GM12878 (cell line): ENCODE measurements at regions not wholly inside any gene's neighbourhood (a gene's known extent, or its start where the extent isn't known, plus 50 kb on each side); places are given as distances from the start of the nearest gene placed in this dataset.

Source experiments
- ATAC-seq: fragments of 200-7000 bp; cut with Tn5 transposase; 3 replicates; pipeline ENCODE4 v1.9.1; 2020; ENCODE audit warnings: mild to moderate bottlenecking, moderate library complexity
- BruUV-seq: library from RNA; stranded (reverse); fragments of 400-500 nt; replicated peaks from 2 replicates; lab custom pipeline; 2021; lab: Mats Ljungman, UMichigan
- CTCF ChIA-PET: fragments of 300-600 bp; sonication (Branson Sonifier 250); formaldehyde crosslinking; extraction: SDS; loops from one replicate; lab custom pipeline; 2021; ENCODE audit warnings: inconsistent platforms; lab: Yijun Ruan, JAX
- POLR2A ChIA-PET: fragments of 350-600 bp; formaldehyde crosslinking; extraction: SDS; loops from one replicate; lab custom pipeline; 2021; ENCODE audit warnings: inconsistent platforms; lab: Charles Lee
- RAD21 ChIA-PET: fragments of 300-600 bp; sonication (Branson Sonifier 250); formaldehyde crosslinking; loops from one replicate; lab custom pipeline; 2023; ENCODE audit warnings: antibody characterized with exemption; ENCODE audit not compliant: unreplicated experiment; lab: Charles Lee
- SMC1A ChIA-PET: fragments of 300-600 bp; sonication (Branson Sonifier 250); formaldehyde crosslinking; loops from one replicate; lab custom pipeline; 2023; ENCODE audit not compliant: unreplicated experiment, uncharacterized antibody; lab: Charles Lee
- DNase-seq: peaks from one replicate; pipeline ENCODE4 v3.0.0-alpha.2; 2011; ENCODE audit warnings: low read depth, low spot score
- FAIRE-seq: peaks from 3 replicates; lab custom pipeline; 2011; peaks lifted over from hg19 to GRCh38; lab: Jason Lieb, UNC
- H2AFZ ChIP-seq: 2 replicates; pipeline ENCODE4 v1.6.0; 2011; ENCODE audit warnings: low read depth, low read length, control low read depth; ENCODE audit not compliant: control insufficient read depth
- H3K27ac ChIP-seq: 2 replicates; pipeline ENCODE4 v1.5.1; 2011; ENCODE audit warnings: control low read depth; ENCODE audit not compliant: control insufficient read depth, insufficient read depth
- H3K27me3 ChIP-seq, 2 experiments: replicated peaks in 1 of 2; 2 replicates each; pipeline versions ENCODE4 v1.6.0 to v1.6.1; 2011; ENCODE audit warnings: low read length in 1 of 2; ENCODE audit not compliant: control insufficient read depth in 2 of 2, insufficient read depth in 2 of 2
- H3K36me3 ChIP-seq, 2 experiments: 2 replicates each; pipeline ENCODE4 v1.5.1; 2011; ENCODE audit warnings: low read length in 1 of 2; ENCODE audit not compliant: control insufficient read depth in 2 of 2, insufficient read depth in 2 of 2
- H3K4me1 ChIP-seq: 2 replicates; pipeline ENCODE4 v1.6.1; 2011; ENCODE audit warnings: mild to moderate bottlenecking, low read length, moderate library complexity, mixed read lengths; ENCODE audit not compliant: control insufficient read depth, insufficient read depth
- H3K4me2 ChIP-seq: 2 replicates; pipeline ENCODE4 v1.6.0; 2011; ENCODE audit warnings: control low read depth; ENCODE audit not compliant: control insufficient read depth, insufficient read depth
- H3K4me3 ChIP-seq: fragments of 200-600 bp; sonication (generic); 2 replicates; pipeline ENCODE4 v1.5.1; 2016
- H3K79me2 ChIP-seq: 2 replicates; pipeline ENCODE4 v1.6.0; 2011; ENCODE audit warnings: low read length; ENCODE audit not compliant: control insufficient read depth, insufficient read depth
- H3K9ac ChIP-seq: 2 replicates; pipeline ENCODE4 v1.8.0; 2011; ENCODE audit warnings: low read length, control low read depth, mixed read lengths; ENCODE audit not compliant: control insufficient read depth, insufficient read depth
- H3K9me3 ChIP-seq: replicated peaks from 3 replicates; pipeline ENCODE4 v1.5.1; 2011; ENCODE audit warnings: mild to moderate bottlenecking, low read length; ENCODE audit not compliant: control insufficient read depth, insufficient read depth
- H4K20me1 ChIP-seq: 2 replicates; pipeline ENCODE4 v1.6.0; 2011; ENCODE audit not compliant: control insufficient read depth, insufficient read depth
- CBX3 ChIP-seq: fragments of 200-600 bp; sonication (generic); IDR thresholded peaks from 2 replicates; pipeline ENCODE4 v1.6.1; 2016; ENCODE audit warnings: low read depth, borderline replicate concordance
- ETV6 ChIP-seq, 2 experiments: fragments of 450-650 bp in 1 of 2; IDR thresholded peaks in 1 of 2; conservative IDR thresholded peaks in 1 of 2; 2 replicates each; pipeline ENCODE4 v1.6.1; 2014; ENCODE audit warnings: antibody characterized with exemption in 1 of 2, borderline replicate concordance in 1 of 2, low read depth in 1 of 2, mild to moderate bottlenecking in 1 of 2, moderate library complexity in 1 of 2
- MYB ChIP-seq: fragments of 150-350 bp; IDR thresholded peaks from 2 replicates; pipeline ENCODE4 v1.6.1; 2014; ENCODE audit warnings: mild to moderate bottlenecking, low read depth, low read length, borderline replicate concordance
- MYC ChIP-seq: IDR thresholded peaks from 2 replicates; pipeline ENCODE4 v1.6.1; 2011; ENCODE audit warnings: mild to moderate bottlenecking, low read length, moderate library complexity, inconsistent platforms; ENCODE audit not compliant: insufficient read depth, insufficient replicate concordance, insufficient read length, severe bottlenecking
- RELB ChIP-seq: fragments of 450-650 bp; IDR thresholded peaks from 2 replicates; pipeline ENCODE4 v1.6.1; 2017; ENCODE audit warnings: low read depth, mild to moderate bottlenecking, moderate library complexity
- SMAD1 ChIP-seq: fragments of 450-650 bp; IDR thresholded peaks from 2 replicates; pipeline ENCODE4 v1.6.1; 2018; ENCODE audit warnings: mild to moderate bottlenecking, low read depth; ENCODE audit not compliant: partially characterized antibody
- SMAD5 ChIP-seq: IDR thresholded peaks from 2 replicates; pipeline ENCODE4 v1.6.1; 2016; ENCODE audit warnings: antibody characterized with exemption, low read depth
- SREBF1 ChIP-seq: IDR thresholded peaks from 2 replicates; pipeline ENCODE4 v1.6.1; 2012; ENCODE audit warnings: mild to moderate bottlenecking, low read length
- STAT3 ChIP-seq: IDR thresholded peaks from 2 replicates; pipeline ENCODE4 v1.6.1; 2011; ENCODE audit warnings: low read depth, low read length, improper control_type of control experiment
- TAF1 ChIP-seq: IDR thresholded peaks from 2 replicates; pipeline ENCODE4 v1.6.1; 2011; ENCODE audit warnings: mild to moderate bottlenecking, low read depth, low read length, borderline replicate concordance
- TCF12 ChIP-seq: IDR thresholded peaks from 2 replicates; pipeline ENCODE4 v1.6.1; 2011; ENCODE audit warnings: low read depth, mild to moderate bottlenecking, low read length
- WRNIP1 ChIP-seq: IDR thresholded peaks from 2 replicates; pipeline ENCODE4 v1.6.1; 2011; ENCODE audit warnings: low read depth, low read length, improper control_type of control experiment, borderline replicate concordance
- YBX1 ChIP-seq: fragments of 450-650 bp; IDR thresholded peaks from 2 replicates; pipeline ENCODE4 v1.6.1; 2016; ENCODE audit warnings: antibody characterized with exemption
- ZBED1 ChIP-seq: IDR thresholded peaks from 2 replicates; pipeline ENCODE4 v1.6.1; 2016; ENCODE audit warnings: borderline replicate concordance
- WGBS: methylation state at CpG from one replicate; pipeline ENCODE4 v1.1.6; 2016; ENCODE audit warnings: low lambda C conversion rate; ENCODE audit not compliant: insufficient replicate concordance, insufficient coverage; ENCODE audit errors: missing lambda C conversion rate; 5-methylcytosine and 5-hydroxymethylcytosine counted together
- in situ Hi-C: fragments of 300-500 bp; cut with MboI; formaldehyde crosslinking; loops from 9 replicates; pipeline ENCODE4 v1.14.3; 2018; ENCODE audit warnings: mixed read lengths
- intact Hi-C: fragments of 100-400 bp; cut with micrococcal nuclease; formaldehyde crosslinking; loops from one replicate; pipeline ENCODE4 v1.14.2; 2022; ENCODE audit not compliant: unreplicated experiment

- TF ChIP-seq ZBED1 (no peak), MYB (no peak), MYC (no peak), SREBF1 (no peak), SMAD1 (no peak), RELB (no peak), WRNIP1 (no peak), ETV6 (conservative IDR thresholded peaks at IDR 0.05 in 1 of 2, IDR thresholded peaks at IDR 0.05 in 1 of 2; ENCODE audit: borderline replicate concordance in 1 of 2, low read depth in 1 of 2) (no peak), SMAD5 (no peak), CBX3 (no peak), YBX1 (no peak), TAF1 (no peak), STAT3 (no peak), TCF12 (no peak)
- TF ChIP-seq, all 136 proteins: peak for 0
- no peaks in the 10 kb centered on the region for H3K79me2 ChIP-seq
- BruUV-seq, result no TSS peak
- no peaks in the 10 kb centered on the region; the same call in 2 of the 3 replicates for H3K9me3 ChIP-seq
- H2AFZ ChIP-seq, result no peak overlapping the region
- H3K27ac ChIP-seq, result no peak overlapping the region
- ChIA-PET POLR2A (no interaction called here), RAD21 (interaction anchor here (0.9 kb wide), 1 partner anchor 15 kb away, joined by 3 read pairs; no protein-coding TSS in a partner anchor), CTCF (no interaction called here), SMC1A (interaction anchor here (1.4 to 1.9 kb wide), 2 partner anchors 12 to 17 kb away, joined by 5 to 6 read pairs; no protein-coding TSS in a partner anchor)
- H3K4me1 ChIP-seq, result no peaks in the 10 kb centered on the region
- H3K4me2 ChIP-seq, result no peak overlapping the region
- DNase-seq (no peak), FAIRE-seq (no peak), ATAC-seq (peak; percentile 29; the same call in 2 of the 3 replicates)
- no peak overlapping the region for H3K9ac ChIP-seq
- no peak overlapping the region for H3K4me3 ChIP-seq
- H3K36me3 ChIP-seq, result no peaks in the 10 kb centered on the region
- in situ Hi-C loops, result no loop called here
- intact Hi-C loops, result no loop called here
- H4K20me1 ChIP-seq, result no peaks in the 10 kb centered on the region
- no peaks in the 10 kb centered on the region for H3K27me3 ChIP-seq
- WGBS, result 25% methylated on average over 1 of the region's 1 CpG
These were observed 163.9 kb downstream of the GABRG2 start for GRCh38 chr5:162231522-162231921.
